Adrenal gland (tissue), 9 donors: ENCODE measurements at regions not wholly inside any gene's neighbourhood (a gene's known extent, or its start where the extent isn't known, plus 50 kb on each side); places are given as distances from the start of the nearest gene placed in this dataset.

ENCODE experiments used
- DNase-seq, 7 donors: peaks; one replicate each; pipeline ENCODE4 v3.0.0-alpha.2; 2019 to 2020
- H3K27ac ChIP-seq, 5 donors: fragments of 200-600 bp; sonication (generic) in 4 of 5; 1 replicate in 3 of 5; 2 replicates in 2 of 5; pipeline versions ENCODE4 v1.5.1 to v1.8.0; 2016 to 2020; ENCODE audit warnings: mild to moderate bottlenecking in 1 of 5
- H3K27me3 ChIP-seq: fragments of 200-600 bp; 2 replicates; pipeline ENCODE4 v1.8.0; 2021
- H3K36me3 ChIP-seq, 2 donors: fragments of 200-600 bp; replicated peaks in 1 of 2; 1 replicate in 1 of 2; 2 replicates in 1 of 2; pipeline versions ENCODE4 v1.5.1 to v1.8.0; 2018 to 2022
- H3K4me1 ChIP-seq, 2 donors: fragments of 200-600 bp; replicated peaks in 1 of 2; 1 replicate in 1 of 2; 2 replicates in 1 of 2; pipeline versions ENCODE4 v1.5.1 to v1.8.0; 2018 to 2021
- H3K4me3 ChIP-seq, 4 donors: fragments of 200-600 bp; sonication (generic) in 3 of 4; one replicate each; pipeline ENCODE4 v1.5.1; 2016 to 2018
- H3K9me3 ChIP-seq, 3 donors: fragments of 200-600 bp; sonication (generic) in 1 of 3; replicated peaks in 1 of 3; 1 replicate in 2 of 3; 2 replicates in 1 of 3; pipeline versions ENCODE4 v1.5.1 to v1.8.0; 2016 to 2021
- CTCF ChIP-seq, 6 experiments: fragments of 450-650 bp in 4 of 6; fragments of 200-600 bp in 2 of 6; sonication (generic) in 1 of 6; IDR thresholded peaks; 1 replicate in 5 of 6; 2 replicates in 1 of 6; pipeline versions ENCODE4 v1.5.1 to v1.8.0; 2016 to 2021; ENCODE audit warnings: antibody characterized with exemption in 6 of 6, mild to moderate bottlenecking in 2 of 6, moderate library complexity in 1 of 6
- POLR2A ChIP-seq, 2 donors: fragments of 450-650 bp; IDR thresholded peaks; one replicate each; pipeline ENCODE4 v1.6.1; 2017; ENCODE audit warnings: antibody characterized with exemption in 2 of 2, mild to moderate bottlenecking in 2 of 2, moderate library complexity in 1 of 2
- WGBS, 4 donors: extraction: QIAGEN DNeasy Blood & Tissue Kit in 2 of 4; methylation state at CpG; one replicate each; pipeline versions ENCODE4 v1.1.5 to v1.1.7; 2013 to 2017; 5-methylcytosine and 5-hydroxymethylcytosine counted together
- intact Hi-C, 2 donors: fragments of 100-400 bp; cut with DNase I; formaldehyde crosslinking; loops; one replicate each; pipeline versions ENCODE4 v1.14.1 to v1.15.0; 2022 to 2023
- donor health status: healthy with polysubstance abuse.
- donor health status: Bipolar disorder and iron deficiency.
- donor health status: DM: yes; HTN: yes; CAD: no.
- donor health status: DM: no; HTN: no; CAD: no.
- donor health status: DM: no; HTN: no; CAD: no.

- no peaks in the 10 kb centered on the region for H3K27me3 ChIP-seq
- WGBS, 4 donors = 25 to 42% (median 33%) methylated on average over 3 of the region's 3 CpGs
- H3K36me3 ChIP-seq = no peaks in the 10 kb centered on the region
- intact Hi-C loops = no loop called here
- TF ChIP-seq POLR2A (IDR thresholded peaks at IDR 0.05) = no peak
- TF ChIP-seq CTCF (IDR thresholded peaks at IDR 0.05) = no peak
- H3K9me3 ChIP-seq = no peaks in the 10 kb centered on the region
- no peak for DNase-seq
- H3K27ac ChIP-seq = no peak overlapping the region
- H3K4me3 ChIP-seq = no peak overlapping the region
- no peaks in the 10 kb centered on the region for H3K4me1 ChIP-seq
Measured at GRCh38 chr16:63372283-63372682, 1336.0 kb upstream of the CDH8 start.

- no peak for DNase-seq
- H3K27me3 ChIP-seq = no peaks in the 10 kb centered on the region
- 44 to 65% (median 55%) methylated on average over 4 of the region's 4 CpGs for WGBS, 4 donors
- no peaks in the 10 kb centered on the region for H3K4me1 ChIP-seq
- intact Hi-C loops = loop anchor here in 1 of 2 donors (10.0 kb wide), 1 partner anchor 1749 kb away; no protein-coding TSS in a partner anchor
- no peaks in the 10 kb centered on the region for H3K36me3 ChIP-seq
- no peaks in the 10 kb centered on the region for H3K9me3 ChIP-seq
- no peak overlapping the region for H3K27ac ChIP-seq
- no peak overlapping the region for H3K4me3 ChIP-seq
- TF ChIP-seq POLR2A (IDR thresholded peaks at IDR 0.05) = no peak
- no peak for TF ChIP-seq CTCF (IDR thresholded peaks at IDR 0.05)
Measured at GRCh38 chr16:63365649-63366304, 1329.5 kb upstream of the CDH8 start.

DNA sequence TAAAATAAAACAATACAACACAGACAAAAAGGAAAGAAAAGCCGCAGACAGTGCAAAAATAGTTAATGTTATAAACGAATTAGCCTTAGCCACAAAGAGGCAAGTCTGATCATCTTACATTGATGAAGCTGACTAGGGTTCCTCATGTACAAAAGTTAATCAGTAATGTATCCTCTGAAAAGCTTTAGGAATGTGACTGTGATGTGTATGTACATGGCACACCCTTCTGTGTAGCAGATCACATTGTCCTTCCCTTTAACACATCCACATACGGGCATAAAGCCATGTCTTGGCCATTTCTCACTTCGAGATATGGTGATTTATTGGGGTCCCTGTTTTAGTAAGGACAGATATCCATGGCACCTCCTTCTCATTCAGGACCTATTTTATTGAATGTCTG lies 1327.5 kb upstream of the CDH8 start:
- no peak overlapping the region for H3K27ac ChIP-seq
- H3K4me1 ChIP-seq = no peaks in the 10 kb centered on the region
- intact Hi-C loops = loop anchor here in 1 of 2 donors (10.0 kb wide), 1 partner anchor 1751 kb away; no protein-coding TSS in a partner anchor
- TF ChIP-seq CTCF (IDR thresholded peaks at IDR 0.05) = no peak
- TF ChIP-seq POLR2A (IDR thresholded peaks at IDR 0.05) = no peak
- WGBS, 4 donors = 61 to 78% (median 70%) methylated on average over 4 of the region's 4 CpGs
- no peak for DNase-seq
- no peaks in the 10 kb centered on the region for H3K36me3 ChIP-seq
- no peak overlapping the region for H3K4me3 ChIP-seq
- no peaks in the 10 kb centered on the region for H3K9me3 ChIP-seq
- H3K27me3 ChIP-seq = no peaks in the 10 kb centered on the region

GRCh38 chr16:63361032-63361624 lies 1324.9 kb upstream of the CDH8 start:
- Histone ChIP-seq H3K9me3 (no peaks in the 10 kb centered on the region), H3K4me1 (no peaks in the 10 kb centered on the region), H3K27me3 (no peaks in the 10 kb centered on the region), H3K4me3 (no peak overlapping the region), H3K27ac (no peak overlapping the region), H3K36me3 (no peaks in the 10 kb centered on the region)
- peak in 1 of 7 donors; percentile 10 for DNase-seq
- TF ChIP-seq POLR2A (IDR thresholded peaks at IDR 0.05) = no peak
- peak; percentile 52 to 73 (median 59) for TF ChIP-seq CTCF (IDR thresholded peaks at IDR 0.05)
- WGBS, 4 donors = 0 to 3% (median 0%) methylated on average over 1 of the region's 1 CpG
- intact Hi-C loops = loop anchor here in 1 of 2 donors (10.0 kb wide), 1 partner anchor 1754 kb away; no protein-coding TSS in a partner anchor
